GM12874 (cell line): ENCODE measurements at regions not wholly inside any gene's neighbourhood (a gene's known extent, or its start where the extent isn't known, plus 50 kb on each side); places are given as distances from the start of the nearest gene placed in this dataset.

ENCODE experiments used
- CTCF ChIP-seq: IDR thresholded peaks from 2 replicates; pipeline ENCODE4 v1.5.1; 2011; ENCODE audit warnings: low read depth, mild to moderate bottlenecking, control low read depth, low read length, moderate library complexity; ENCODE audit not compliant: insufficient read depth

- TF ChIP-seq CTCF: no peak
Measured at GRCh38 chr5:52497133-52497693, 290.5 kb upstream of the ITGA1 start.

- no peak for TF ChIP-seq CTCF
Measured at GRCh38 chr5:52498607-52499006, 289.1 kb upstream of the ITGA1 start.

- TF ChIP-seq CTCF: no peak
Measured at GRCh38 chr5:52502460-52502999, 285.2 kb upstream of the ITGA1 start.

- no peak for TF ChIP-seq CTCF
Measured at GRCh38 chr5:52504584-52505240, 283.0 kb upstream of the ITGA1 start.

GRCh38 chr5:52517667-52518066 is 270.0 kb upstream of the ITGA1 start:
- no peak for TF ChIP-seq CTCF

- no peak for TF ChIP-seq CTCF
Measured at GRCh38 chr5:52520171-52520570, 267.5 kb upstream of the ITGA1 start.

GRCh38 chr5:52521236-52521635 is 266.5 kb upstream of the ITGA1 start:
- no peak for TF ChIP-seq CTCF
